Neuronal stem cell (in vitro differentiated cells): ENCODE measurements at regions not wholly inside any gene's neighbourhood (a gene's known extent, or its start where the extent isn't known, plus 50 kb on each side); places are given as distances from the start of the nearest gene placed in this dataset.

Experiments used
- DNase-seq: peaks from one replicate; pipeline ENCODE4 v3.0.0-alpha.2; 2013; ENCODE audit warnings: low spot score
- H2AFZ ChIP-seq: one replicate; pipeline ENCODE4 v1.6.1; 2013; ENCODE audit warnings: mild to moderate bottlenecking, low read length, inconsistent platforms
- H2AK5ac ChIP-seq: 2 replicates; pipeline ENCODE4 v1.6.1; 2013; ENCODE audit warnings: low read depth, mild to moderate bottlenecking, inconsistent platforms, low read length, moderate library complexity, mixed read lengths
- H2BK120ac ChIP-seq: 2 replicates; pipeline ENCODE4 v1.6.1; 2013; ENCODE audit warnings: low read depth, mild to moderate bottlenecking, inconsistent platforms, low read length, moderate library complexity, mixed read lengths
- H2BK12ac ChIP-seq: one replicate; pipeline ENCODE4 v1.6.1; 2013; ENCODE audit warnings: low read length, inconsistent platforms
- H2BK15ac ChIP-seq: 2 replicates; pipeline ENCODE4 v1.6.1; 2013; ENCODE audit warnings: mild to moderate bottlenecking, low read length, inconsistent platforms, mixed read lengths
- H2BK5ac ChIP-seq: one replicate; pipeline ENCODE4 v1.6.1; 2013; ENCODE audit warnings: inconsistent platforms, mild to moderate bottlenecking, low read length, moderate library complexity
- H3K14ac ChIP-seq: one replicate; pipeline ENCODE4 v1.6.1; 2013; ENCODE audit warnings: low read length, inconsistent platforms
- H3K18ac ChIP-seq: 2 replicates; pipeline ENCODE4 v1.6.1; 2013; ENCODE audit warnings: low read length, inconsistent platforms
- H3K23ac ChIP-seq: 2 replicates; pipeline ENCODE4 v1.6.1; 2013; ENCODE audit warnings: low read depth, mild to moderate bottlenecking, mixed read lengths, low read length, inconsistent platforms; ENCODE audit not compliant: poor library complexity
- H3K27ac ChIP-seq: replicated peaks from 3 replicates; pipeline ENCODE4 v1.5.1; 2013; ENCODE audit warnings: low read length, inconsistent platforms
- H3K27me3 ChIP-seq, 3 experiments: 2 replicates each; pipeline ENCODE4 v1.6.1; 2013; ENCODE audit warnings: low read length in 3 of 3, mild to moderate bottlenecking in 2 of 3, inconsistent platforms in 1 of 3, low read depth in 1 of 3, mixed read lengths in 1 of 3, moderate library complexity in 1 of 3; ENCODE audit not compliant: control insufficient read depth in 3 of 3, insufficient read depth in 3 of 3
- H3K36me3 ChIP-seq, 2 donors: replicated peaks in 1 of 2; 2 replicates each; pipeline ENCODE4 v1.6.1; 2013; ENCODE audit warnings: low read length in 2 of 2; ENCODE audit not compliant: control insufficient read depth in 2 of 2, insufficient read depth in 2 of 2
- H3K4ac ChIP-seq: 2 replicates; pipeline ENCODE4 v1.6.1; 2013; ENCODE audit warnings: inconsistent platforms, mild to moderate bottlenecking, low read length, moderate library complexity
- H3K4me1 ChIP-seq, 2 donors: 1 replicate in 1 of 2; 2 replicates in 1 of 2; pipeline ENCODE4 v1.6.1; 2013; ENCODE audit warnings: low read length in 2 of 2, low read depth in 1 of 2; ENCODE audit not compliant: control insufficient read depth in 2 of 2, insufficient read depth in 1 of 2
- H3K4me2 ChIP-seq: one replicate; pipeline ENCODE4 v1.6.1; 2013; ENCODE audit warnings: mild to moderate bottlenecking, low read length, inconsistent platforms; ENCODE audit not compliant: insufficient read depth, poor library complexity, severe bottlenecking
- H3K4me3 ChIP-seq, 2 donors: 2 replicates each; pipeline ENCODE4 v1.5.1; 2013; ENCODE audit warnings: low read length in 2 of 2, mild to moderate bottlenecking in 2 of 2, inconsistent platforms in 1 of 2, moderate library complexity in 1 of 2
- H3K79me1 ChIP-seq: one replicate; pipeline ENCODE4 v1.6.1; 2013; ENCODE audit warnings: low read depth, mild to moderate bottlenecking, inconsistent platforms, low read length, moderate library complexity
- H3K9ac ChIP-seq: one replicate; pipeline ENCODE4 v1.6.1; 2013; ENCODE audit warnings: mild to moderate bottlenecking, low read depth, low read length, inconsistent platforms; ENCODE audit not compliant: poor library complexity
- H3K9me3 ChIP-seq, 2 donors: replicated peaks in 1 of 2; 2 replicates each; pipeline versions ENCODE3 to v1.6.1; 2013; ENCODE audit warnings: low read length in 2 of 2, mild to moderate bottlenecking in 2 of 2, inconsistent platforms in 1 of 2, low read depth in 1 of 2, mixed read lengths in 1 of 2, moderate library complexity in 1 of 2; ENCODE audit not compliant: control insufficient read depth in 2 of 2, insufficient read depth in 1 of 2
- H4K8ac ChIP-seq: one replicate; pipeline ENCODE4 v1.6.1; 2013; ENCODE audit warnings: low read depth, mild to moderate bottlenecking, inconsistent platforms, low read length, moderate library complexity
- H4K91ac ChIP-seq: one replicate; pipeline ENCODE4 v1.6.1; 2013; ENCODE audit warnings: low read length, low read depth, mild to moderate bottlenecking, inconsistent platforms; ENCODE audit not compliant: poor library complexity
- WGBS, 2 donors: extraction: QIAGEN DNeasy Blood & Tissue Kit; methylation state at CpG; one replicate each; pipeline ENCODE4 v1.1.7; 2013; ENCODE audit warnings: missing lambda C conversion rate in 2 of 2, mixed read lengths in 1 of 2; ENCODE audit not compliant: insufficient read length in 2 of 2, insufficient replicate concordance in 1 of 2; ENCODE audit errors: extremely low coverage in 2 of 2; 5-methylcytosine and 5-hydroxymethylcytosine counted together

DNA sequence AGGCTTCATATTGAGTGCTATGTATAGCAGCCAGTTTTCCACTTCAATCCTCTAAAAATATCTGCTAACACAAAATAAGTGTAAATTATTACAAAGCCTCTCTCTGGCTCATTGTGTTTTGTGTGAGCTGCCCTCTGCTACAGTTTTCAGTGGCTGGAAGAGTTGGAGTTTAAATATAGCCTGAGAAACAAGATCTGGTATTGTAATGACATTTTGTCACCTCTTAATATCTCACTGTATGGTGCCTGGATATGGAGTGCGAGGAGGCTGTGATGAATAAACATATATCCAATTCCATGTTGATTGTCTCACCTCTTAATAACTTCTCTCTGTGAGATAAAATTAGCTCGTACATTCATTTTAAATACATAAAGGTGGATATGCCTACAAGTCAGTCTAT lies 269.7 kb downstream of the FLRT2 start:
- Histone ChIP-seq H3K23ac (no peak overlapping the region), H2BK15ac (no peak overlapping the region)

GRCh38 chr14:85798856-85799255 lies 268.9 kb downstream of the FLRT2 start:
- no peak for DNase-seq
- no peaks in the 10 kb centered on the region for H3K4me1 ChIP-seq
- no peak overlapping the region for H3K4ac ChIP-seq
- no peak overlapping the region for H3K4me2 ChIP-seq
- H2BK120ac ChIP-seq: no peak overlapping the region
- H3K27me3 ChIP-seq: no peaks in the 10 kb centered on the region
- H3K9me3 ChIP-seq: no peaks in the 10 kb centered on the region
- H3K18ac ChIP-seq: no peak overlapping the region
- no CpG with 5 or more reads among the region's 5 CpGs for WGBS, 2 donors
- H3K9ac ChIP-seq: no peak overlapping the region
- H2AK5ac ChIP-seq: no peak overlapping the region
- no peak overlapping the region for H2AFZ ChIP-seq
- no peak overlapping the region for H4K91ac ChIP-seq
- no peaks in the 10 kb centered on the region for H3K79me1 ChIP-seq
- no peak overlapping the region for H3K23ac ChIP-seq
- H3K36me3 ChIP-seq: no peaks in the 10 kb centered on the region
- no peak overlapping the region for H2BK12ac ChIP-seq
- no peak overlapping the region for H4K8ac ChIP-seq
- H3K14ac ChIP-seq: no peak overlapping the region
- H3K27ac ChIP-seq: no peak overlapping the region
- no peak overlapping the region for H2BK5ac ChIP-seq
- no peak overlapping the region for H3K4me3 ChIP-seq
- H2BK15ac ChIP-seq: no peak overlapping the region

More for the DNA sequence above, 269.7 kb downstream of the FLRT2 start:
- H2BK120ac ChIP-seq: no peak overlapping the region
- no peaks in the 10 kb centered on the region for H3K27me3 ChIP-seq
- no peak overlapping the region for H4K91ac ChIP-seq
- no peaks in the 10 kb centered on the region for H3K4me1 ChIP-seq
- H3K9ac ChIP-seq: no peak overlapping the region
- H2AFZ ChIP-seq: no peak overlapping the region
- H3K27ac ChIP-seq: no peak overlapping the region
- no CpG with 5 or more reads among the region's 2 CpGs for WGBS, 2 donors
- H2BK5ac ChIP-seq: no peak overlapping the region
- H3K36me3 ChIP-seq: no peaks in the 10 kb centered on the region
- no peak overlapping the region for H3K4me3 ChIP-seq
- H2BK12ac ChIP-seq: no peak overlapping the region
- no peak overlapping the region for H3K14ac ChIP-seq
- no peak overlapping the region for H3K4me2 ChIP-seq
- H3K79me1 ChIP-seq: no peaks in the 10 kb centered on the region
- H2AK5ac ChIP-seq: no peak overlapping the region
- H3K9me3 ChIP-seq: no peaks in the 10 kb centered on the region
- no peak overlapping the region for H3K4ac ChIP-seq
- DNase-seq: no peak
- H3K18ac ChIP-seq: no peak overlapping the region
- H4K8ac ChIP-seq: no peak overlapping the region

DNA sequence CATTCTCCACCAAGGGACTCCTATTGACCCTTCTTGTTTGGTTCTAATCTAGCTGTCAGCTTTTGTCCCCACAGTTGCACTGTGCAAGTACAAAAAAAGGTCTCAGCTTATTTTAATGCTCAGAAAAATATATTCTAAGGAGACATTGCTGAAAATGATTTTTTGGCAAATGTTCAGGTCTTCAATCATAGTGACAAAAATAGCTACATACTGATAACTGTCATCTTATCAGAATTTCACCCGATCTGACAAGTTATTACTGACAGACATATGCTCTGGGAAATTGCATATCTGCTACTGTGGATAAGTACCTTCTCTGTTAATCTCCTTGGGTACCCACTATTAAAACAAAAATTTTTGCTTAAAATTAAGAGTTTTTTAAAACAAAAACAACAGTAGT lies 263.6 kb downstream of the FLRT2 start:
- DNase-seq: no peak
- Histone ChIP-seq H3K36me3 (no peaks in the 10 kb centered on the region), H2BK15ac (no peak overlapping the region), H3K27ac (no peak overlapping the region), H3K14ac (no peak overlapping the region), H3K27me3 (no peaks in the 10 kb centered on the region), H2BK12ac (no peak overlapping the region), H3K9me3 (no peaks in the 10 kb centered on the region), H3K18ac (no peak overlapping the region), H2AFZ (no peak overlapping the region), H3K4me2 (no peak overlapping the region), H3K23ac (no peak overlapping the region), H2AK5ac (no peak overlapping the region), H3K4me3 (no peak overlapping the region), H3K4me1 (no peaks in the 10 kb centered on the region), H4K8ac (no peak overlapping the region), H2BK120ac (no peak overlapping the region), H3K4ac (no peak overlapping the region), H3K79me1 (no peaks in the 10 kb centered on the region), H2BK5ac (no peak overlapping the region), H4K91ac (no peak overlapping the region), H3K9ac (no peak overlapping the region)
- no CpG with 5 or more reads among the region's 1 CpG for WGBS, 2 donors

GRCh38 chr14:85789506-85789905 lies 259.6 kb downstream of the FLRT2 start:
- Histone ChIP-seq H3K4me3 (no peak overlapping the region), H3K9ac (no peak overlapping the region), H3K9me3 (no peaks in the 10 kb centered on the region), H2BK120ac (no peak overlapping the region), H4K8ac (no peak overlapping the region), H2BK12ac (no peak overlapping the region), H3K4me2 (no peak overlapping the region), H3K4me1 (peaks cover 0 to 2% of the 10 kb centered on the region in 2 donors), H3K36me3 (no peaks in the 10 kb centered on the region), H2BK5ac (no peak overlapping the region), H3K23ac (no peak overlapping the region), H2AK5ac (no peak overlapping the region), H2BK15ac (no peak overlapping the region), H4K91ac (no peak overlapping the region), H3K27me3 (peaks cover 0 to 4% (median 0%) of the 10 kb centered on the region in 3 experiments), H2AFZ (no peak overlapping the region), H3K79me1 (no peaks in the 10 kb centered on the region), H3K14ac (no peak overlapping the region), H3K4ac (no peak overlapping the region), H3K18ac (no peak overlapping the region), H3K27ac (no peak overlapping the region)
- WGBS, 2 donors: no CpG with 5 or more reads among the region's 2 CpGs
- DNase-seq: no peak
